ENCODE measurements at regions not wholly inside any gene's neighbourhood (a gene's known extent, or its start where the extent isn't known, plus 50 kb on each side); places are given as distances from the start of the nearest gene placed in this dataset.

DNA sequence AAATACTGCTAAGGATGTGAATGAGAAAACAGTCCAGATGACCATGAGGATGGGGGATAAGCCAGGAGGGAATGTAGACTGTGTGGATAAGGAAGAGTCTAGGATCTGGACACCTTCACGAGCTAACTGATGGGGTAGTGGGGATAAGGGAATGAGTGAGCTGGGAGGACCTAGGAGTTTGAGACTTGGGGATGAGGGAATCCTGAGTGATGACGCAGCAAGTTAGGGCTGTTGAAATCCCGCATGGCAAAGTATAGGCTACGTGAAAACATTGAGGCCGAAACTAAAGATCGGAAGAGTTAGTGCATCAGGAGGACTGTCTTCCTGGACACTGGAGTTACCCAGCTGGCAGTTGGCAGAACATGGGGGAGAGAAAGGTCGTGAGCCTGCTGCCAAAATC lies 129.2 kb upstream of the EEA1 start:
- H3K36me3 ChIP-seq (ENCODE audit: control insufficient read depth in 2 of 3, insufficient read depth in 3 of 3, low read length in 3 of 3), result no peaks in the 10 kb centered on the region
- no peak for FAIRE-seq
- TF ChIP-seq CTCF (IDR thresholded peaks at IDR 0.05; ENCODE audit: borderline replicate concordance, extremely low read depth, insufficient read depth), result no peak
- no peak for DNase-seq
- H3K9me3 ChIP-seq (ENCODE audit: control insufficient read depth in 2 of 3, insufficient read depth in 1 of 3, low read length in 3 of 3), result no peaks in the 10 kb centered on the region
- intact Hi-C loops (cut with DNase I), result no loop called here
- no peaks in the 10 kb centered on the region for H3K27me3 ChIP-seq (ENCODE audit: control insufficient read depth, insufficient read depth, low read length)
- H3K4me1 ChIP-seq (ENCODE audit: control insufficient read depth in 2 of 3, insufficient read depth in 2 of 3, low read depth in 1 of 3, low read length in 3 of 3), result no peaks in the 10 kb centered on the region
- H3K4me3 ChIP-seq (ENCODE audit: low read length in 3 of 3), result no peak overlapping the region
- H3K9ac ChIP-seq (ENCODE audit: low read length in 3 of 3), result no peak overlapping the region
- no peak overlapping the region for H3K27ac ChIP-seq (ENCODE audit: low read depth in 2 of 2, low read length in 2 of 2)

GRCh38 chr12:93059288-93059687 lies 130.2 kb upstream of the EEA1 start:
- H3K27ac ChIP-seq (ENCODE audit: low read depth in 2 of 2, low read length in 2 of 2), result no peak overlapping the region
- no peaks in the 10 kb centered on the region for H3K36me3 ChIP-seq (ENCODE audit: control insufficient read depth in 2 of 3, insufficient read depth in 3 of 3, low read length in 3 of 3)
- H3K4me1 ChIP-seq (ENCODE audit: control insufficient read depth in 2 of 3, insufficient read depth in 2 of 3, low read depth in 1 of 3, low read length in 3 of 3), result no peaks in the 10 kb centered on the region
- H3K4me3 ChIP-seq (ENCODE audit: low read length in 3 of 3), result no peak overlapping the region
- FAIRE-seq, result no peak
- no peaks in the 10 kb centered on the region for H3K27me3 ChIP-seq (ENCODE audit: control insufficient read depth, insufficient read depth, low read length)
- intact Hi-C loops (cut with DNase I), result no loop called here
- no peak for DNase-seq
- no peaks in the 10 kb centered on the region for H3K9me3 ChIP-seq (ENCODE audit: control insufficient read depth in 2 of 3, insufficient read depth in 1 of 3, low read length in 3 of 3)
- H3K9ac ChIP-seq (ENCODE audit: low read length in 3 of 3), result no peak overlapping the region
- TF ChIP-seq CTCF (IDR thresholded peaks at IDR 0.05; ENCODE audit: borderline replicate concordance, extremely low read depth, insufficient read depth), result no peak

- no peak for TF ChIP-seq CTCF (IDR thresholded peaks at IDR 0.05; ENCODE audit: borderline replicate concordance, extremely low read depth, insufficient read depth)
- H3K27me3 ChIP-seq (ENCODE audit: control insufficient read depth, insufficient read depth, low read length), result no peaks in the 10 kb centered on the region
- no peak overlapping the region for H3K4me3 ChIP-seq (ENCODE audit: low read length in 3 of 3)
- intact Hi-C loops (cut with DNase I), result no loop called here
- H3K9ac ChIP-seq (ENCODE audit: low read length in 3 of 3), result no peak overlapping the region
- no peaks in the 10 kb centered on the region for H3K4me1 ChIP-seq (ENCODE audit: control insufficient read depth in 2 of 3, insufficient read depth in 2 of 3, low read depth in 1 of 3, low read length in 3 of 3)
- H3K27ac ChIP-seq (ENCODE audit: low read depth in 2 of 2, low read length in 2 of 2), result no peak overlapping the region
- FAIRE-seq (no peak), DNase-seq (no peak)
- no peaks in the 10 kb centered on the region for H3K9me3 ChIP-seq (ENCODE audit: control insufficient read depth in 2 of 3, insufficient read depth in 1 of 3, low read length in 3 of 3)
- H3K36me3 ChIP-seq (ENCODE audit: control insufficient read depth in 2 of 3, insufficient read depth in 3 of 3, low read length in 3 of 3), result no peaks in the 10 kb centered on the region
These were observed 131.0 kb upstream of the EEA1 start for GRCh38 chr12:93059925-93060665.

All from kidney (tissue), 13 donors.